Endothelial cell of umbilical vein (primary cell): ENCODE measurements at regions not wholly inside any gene's neighbourhood (a gene's known extent, or its start where the extent isn't known, plus 50 kb on each side); places are given as distances from the start of the nearest gene placed in this dataset.

Experiments
- BruUV-seq: library from RNA; stranded (reverse); fragments of 400-500 nt; replicated peaks from 2 replicates; lab custom pipeline; 2021; lab: Mats Ljungman, UMichigan
- CTCF ChIA-PET: fragments of 300-600, 350-600 bp; sonication (Branson Sonifier 250); formaldehyde crosslinking; loops from one replicate; lab custom pipeline; 2021; ENCODE audit warnings: antibody characterized with exemption, inconsistent platforms; lab: Charles Lee
- POLR2A ChIA-PET: fragments of 300-600, 350-600 bp; sonication (Branson Sonifier 250); formaldehyde crosslinking; loops from one replicate; lab custom pipeline; 2021; ENCODE audit warnings: antibody characterized with exemption, inconsistent platforms; lab: Charles Lee
- DNase-seq: peaks from one replicate; pipeline ENCODE4 v3.0.0-alpha.2; 2011; ENCODE audit warnings: low read depth, low spot score
- FAIRE-seq: peaks from 2 replicates; lab custom pipeline; 2011; peaks lifted over from hg19 to GRCh38; lab: Jason Lieb, UNC
- H2AFZ ChIP-seq: 2 replicates; pipeline ENCODE4 v1.6.0; 2012; ENCODE audit warnings: low read depth, low read length, control low read depth, inconsistent platforms
- H3K27ac ChIP-seq: 2 replicates; pipeline ENCODE4 v1.5.1; 2011; ENCODE audit warnings: low read depth, mild to moderate bottlenecking, control low read depth, low read length, moderate library complexity; ENCODE audit not compliant: insufficient read depth
- H3K27me3 ChIP-seq, 2 experiments: 2 replicates each; pipeline versions ENCODE4 v1.6.0 to v1.6.1; 2011; ENCODE audit warnings: low read length in 2 of 2, mixed read lengths in 1 of 2; ENCODE audit not compliant: control insufficient read depth in 2 of 2, insufficient read depth in 2 of 2
- H3K36me3 ChIP-seq, 2 experiments: 2 replicates in 1 of 2; 3 replicates in 1 of 2; pipeline ENCODE4 v1.5.1; 2011; ENCODE audit warnings: low read length in 2 of 2, mild to moderate bottlenecking in 1 of 2, moderate library complexity in 1 of 2; ENCODE audit not compliant: control insufficient read depth in 2 of 2, insufficient read depth in 2 of 2; ENCODE audit errors: extremely low read depth in 1 of 2
- H3K4me1 ChIP-seq: 3 replicates; pipeline ENCODE4 v1.5.1; 2011; ENCODE audit warnings: mild to moderate bottlenecking, low read length; ENCODE audit not compliant: control insufficient read depth, insufficient read depth; ENCODE audit errors: extremely low read depth
- H3K4me2 ChIP-seq: 2 replicates; pipeline ENCODE4 v1.6.1; 2011; ENCODE audit warnings: low read length, control low read depth, mixed read lengths; ENCODE audit not compliant: insufficient read depth
- H3K4me3 ChIP-seq, 3 experiments: fragments of 200-600 bp in 1 of 3; sonication (generic), shearing (Covaris generic) in 1 of 3; replicated peaks in 1 of 3; 2 replicates each; pipeline ENCODE4 v1.5.1; 2011 to 2016; ENCODE audit warnings: control low read depth in 3 of 3, low read length in 3 of 3, mild to moderate bottlenecking in 2 of 3, inconsistent platforms in 1 of 3, low read depth in 1 of 3, moderate library complexity in 1 of 3; ENCODE audit not compliant: insufficient read depth in 1 of 3
- H3K79me2 ChIP-seq: 2 replicates; pipeline ENCODE4 v1.6.0; 2012; ENCODE audit warnings: low read length, inconsistent platforms; ENCODE audit not compliant: control insufficient read depth, insufficient read depth
- H3K9ac ChIP-seq: replicated peaks from 2 replicates; pipeline ENCODE3; 2011; ENCODE audit warnings: low read length, control low read depth; ENCODE audit not compliant: insufficient read depth; ENCODE audit errors: extremely low read depth
- H3K9me1 ChIP-seq: replicated peaks from 3 replicates; pipeline ENCODE4 v1.6.0; 2011; ENCODE audit warnings: mild to moderate bottlenecking, low read length; ENCODE audit not compliant: control insufficient read depth, insufficient read depth; ENCODE audit errors: extremely low read depth
- H3K9me3 ChIP-seq: replicated peaks from 2 replicates; pipeline ENCODE4 v1.5.1; 2012; ENCODE audit warnings: low read length, inconsistent platforms; ENCODE audit not compliant: control insufficient read depth, insufficient read depth
- H4K20me1 ChIP-seq: replicated peaks from 2 replicates; pipeline ENCODE3; 2011; ENCODE audit warnings: mild to moderate bottlenecking, low read length; ENCODE audit not compliant: control insufficient read depth, insufficient read depth; ENCODE audit errors: extremely low read depth
- EZH2 ChIP-seq: IDR thresholded peaks from 2 replicates; pipeline ENCODE4 v1.6.1; 2012; ENCODE audit warnings: borderline replicate concordance, low read depth, mild to moderate bottlenecking, moderate library complexity, low read length, inconsistent platforms; ENCODE audit not compliant: severe bottlenecking
- FOS ChIP-seq: IDR thresholded peaks from 2 replicates; pipeline ENCODE4 v1.6.1; 2011; ENCODE audit warnings: mild to moderate bottlenecking, low read length, moderate library complexity, borderline replicate concordance; ENCODE audit not compliant: insufficient read depth
- GATA2 ChIP-seq: IDR thresholded peaks from 2 replicates; pipeline ENCODE4 v1.7.0; 2011; ENCODE audit warnings: low read depth, mild to moderate bottlenecking, moderate library complexity, mixed read lengths, low read length; ENCODE audit not compliant: insufficient read length, insufficient read depth
- JUN ChIP-seq: IDR thresholded peaks from 2 replicates; pipeline ENCODE4 v1.6.1; 2011; ENCODE audit warnings: borderline replicate concordance, low read depth; ENCODE audit not compliant: insufficient read length, insufficient read depth
- MYC ChIP-seq: IDR thresholded peaks from one replicate; pipeline ENCODE4 v1.6.1; 2011; ENCODE audit warnings: mild to moderate bottlenecking, low read depth, low read length
- POLR2A ChIP-seq: IDR thresholded peaks from 2 replicates; pipeline ENCODE4 v1.6.1; 2012; ENCODE audit warnings: low read depth, mild to moderate bottlenecking, control low read depth, low read length
- POLR2AphosphoS5 ChIP-seq: IDR thresholded peaks from 2 replicates; pipeline ENCODE4 v1.6.1; 2012; ENCODE audit warnings: low read depth, mild to moderate bottlenecking, control low read depth, low read length, moderate library complexity; ENCODE audit not compliant: insufficient read depth
- dilution Hi-C: fragments of 300-500 bp; cut with MboI; formaldehyde crosslinking; loops from one replicate; pipeline ENCODE4 v1.15.0; 2019; ENCODE audit warnings: low sequenced_read_pairs; ENCODE audit not compliant: extremely low pct_ligation_motif_present
- intact Hi-C: fragments of 100-400 bp; cut with micrococcal nuclease; formaldehyde crosslinking; loops from one replicate; pipeline ENCODE4 v1.10.0; 2022
- TF ChIP-seq, protein P1 (sequence below): IDR thresholded peaks from 2 replicates; pipeline ENCODE4 v1.6.1; 2011; ENCODE audit not compliant: insufficient read depth, insufficient read length
- TF ChIP-seq, protein P2 (sequence below), 2 donors: IDR thresholded peaks; 1 replicate in 1 of 2; 2 replicates in 1 of 2; pipeline ENCODE4 v1.5.1; 2011; ENCODE audit warnings: low read length in 2 of 2, mild to moderate bottlenecking in 2 of 2, moderate library complexity in 2 of 2, control low read depth in 1 of 2, inconsistent platforms in 1 of 2, low read depth in 1 of 2; ENCODE audit not compliant: insufficient read depth in 1 of 2; ENCODE audit errors: extremely low read depth in 1 of 2

DNA sequence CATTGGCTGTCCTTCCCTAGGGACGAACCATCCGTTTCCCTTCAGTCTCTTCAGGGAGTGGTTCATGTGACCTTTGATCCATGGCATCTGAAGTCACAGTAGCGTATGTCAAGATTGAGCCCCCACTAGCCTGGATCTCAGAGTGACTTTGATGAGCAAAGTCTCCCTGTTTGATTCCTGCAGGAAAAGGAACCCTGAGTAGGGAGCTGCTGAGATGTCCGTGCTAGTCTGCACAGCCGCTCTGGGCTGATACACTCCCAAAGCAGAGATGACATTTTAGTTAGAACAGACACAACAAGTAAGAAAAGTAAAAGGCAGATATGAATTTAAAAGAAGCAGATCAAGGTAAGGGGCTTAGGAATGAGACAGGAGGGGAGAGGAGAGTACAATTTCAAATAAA is 899.4 kb downstream of the C6orf118 start:
- H3K36me3 ChIP-seq: no peaks in the 10 kb centered on the region
- peaks cover 6% of the 10 kb centered on the region for H3K4me1 ChIP-seq
- ChIA-PET CTCF (no interaction called here), POLR2A (no interaction called here)
- H3K9me3 ChIP-seq: no peaks in the 10 kb centered on the region
- dilution Hi-C loops (no loop called here), intact Hi-C loops (loop anchor here (10.0 kb wide), 1 partner anchor 995 kb away; the partner anchor contains the start of gene QKI)
- H2AFZ ChIP-seq: no peak overlapping the region
- H3K27me3 ChIP-seq: no peaks in the 10 kb centered on the region
- no peaks in the 10 kb centered on the region for H4K20me1 ChIP-seq
- no peak overlapping the region for H3K4me3 ChIP-seq
- no peaks in the 10 kb centered on the region for H3K9me1 ChIP-seq
- H3K27ac ChIP-seq: no peak overlapping the region
- DNase-seq (no peak), FAIRE-seq (no peak)
- H3K9ac ChIP-seq: no peak overlapping the region
- no TSS peak for BruUV-seq
- H3K79me2 ChIP-seq: no peaks in the 10 kb centered on the region
- TF ChIP-seq MYC (no peak), GATA2 (no peak), EZH2 (no peak), JUN (no peak), POLR2AphosphoS5 (no peak), POLR2A (no peak), FOS (no peak)
- TF ChIP-seq, protein P1, sequence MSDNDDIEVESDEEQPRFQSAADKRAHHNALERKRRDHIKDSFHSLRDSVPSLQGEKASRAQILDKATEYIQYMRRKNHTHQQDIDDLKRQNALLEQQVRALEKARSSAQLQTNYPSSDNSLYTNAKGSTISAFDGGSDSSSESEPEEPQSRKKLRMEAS: no peak
- TF ChIP-seq, protein P2, sequence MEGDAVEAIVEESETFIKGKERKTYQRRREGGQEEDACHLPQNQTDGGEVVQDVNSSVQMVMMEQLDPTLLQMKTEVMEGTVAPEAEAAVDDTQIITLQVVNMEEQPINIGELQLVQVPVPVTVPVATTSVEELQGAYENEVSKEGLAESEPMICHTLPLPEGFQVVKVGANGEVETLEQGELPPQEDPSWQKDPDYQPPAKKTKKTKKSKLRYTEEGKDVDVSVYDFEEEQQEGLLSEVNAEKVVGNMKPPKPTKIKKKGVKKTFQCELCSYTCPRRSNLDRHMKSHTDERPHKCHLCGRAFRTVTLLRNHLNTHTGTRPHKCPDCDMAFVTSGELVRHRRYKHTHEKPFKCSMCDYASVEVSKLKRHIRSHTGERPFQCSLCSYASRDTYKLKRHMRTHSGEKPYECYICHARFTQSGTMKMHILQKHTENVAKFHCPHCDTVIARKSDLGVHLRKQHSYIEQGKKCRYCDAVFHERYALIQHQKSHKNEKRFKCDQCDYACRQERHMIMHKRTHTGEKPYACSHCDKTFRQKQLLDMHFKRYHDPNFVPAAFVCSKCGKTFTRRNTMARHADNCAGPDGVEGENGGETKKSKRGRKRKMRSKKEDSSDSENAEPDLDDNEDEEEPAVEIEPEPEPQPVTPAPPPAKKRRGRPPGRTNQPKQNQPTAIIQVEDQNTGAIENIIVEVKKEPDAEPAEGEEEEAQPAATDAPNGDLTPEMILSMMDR (IDR thresholded peaks at IDR 0.05; ENCODE audit: extremely low read depth in 1 of 2, insufficient read depth in 1 of 2, low read depth in 1 of 2, low read length in 2 of 2): no peak
- no peak overlapping the region for H3K4me2 ChIP-seq
